PFSK-1 (cell line): ENCODE measurements at regions not wholly inside any gene's neighbourhood (a gene's known extent, or its start where the extent isn't known, plus 50 kb on each side); places are given as distances from the start of the nearest gene placed in this dataset.

Experiments
- FOXP2 ChIP-seq: optimal IDR thresholded peaks from 2 replicates; pipeline ENCODE3; 2011; ENCODE audit warnings: borderline replicate concordance, control low read depth, inconsistent platforms; ENCODE audit not compliant: insufficient read depth; ENCODE audit errors: extremely low read length, extremely low read depth
- POLR2AphosphoS5 ChIP-seq: IDR thresholded peaks from 2 replicates; pipeline ENCODE4 v1.6.1; 2012; ENCODE audit warnings: low read depth, mild to moderate bottlenecking, control low read depth, low read length, moderate library complexity
- REST ChIP-seq, 2 experiments: IDR thresholded peaks; 2 replicates each; pipeline versions ENCODE4 v1.6.1 to v1.8.0; 2011 to 2012; ENCODE audit warnings: low read depth in 2 of 2, low read length in 2 of 2, control low read depth in 1 of 2, inconsistent platforms in 1 of 2, mild to moderate bottlenecking in 1 of 2, moderate library complexity in 1 of 2; ENCODE audit not compliant: insufficient read depth in 1 of 2
- SIN3A ChIP-seq: IDR thresholded peaks from 2 replicates; pipeline ENCODE4 v1.6.1; 2012; ENCODE audit warnings: mild to moderate bottlenecking, low read length, moderate library complexity, borderline replicate concordance; ENCODE audit not compliant: insufficient read depth
- TAF1 ChIP-seq: IDR thresholded peaks from 2 replicates; pipeline ENCODE4 v1.6.1; 2012; ENCODE audit warnings: low read length, control low read depth, borderline replicate concordance; ENCODE audit not compliant: insufficient read depth

GRCh38 chrX:22788221-22788620 is 211.5 kb upstream of the DDX53 start:
- TF ChIP-seq POLR2AphosphoS5: no peak
- TF ChIP-seq SIN3A: no peak
- TF ChIP-seq REST (IDR thresholded peaks at IDR 0.05; ENCODE audit: insufficient read depth in 1 of 2, low read depth in 2 of 2, low read length in 2 of 2): no peak
- no peak for TF ChIP-seq TAF1
- TF ChIP-seq FOXP2: no peak
